ENCODE measurements at regions not wholly inside any gene's neighbourhood (a gene's known extent, or its start where the extent isn't known, plus 50 kb on each side); places are given as distances from the start of the nearest gene placed in this dataset.
"Not testable (repeated sequence)": the region's sequence is repeated elsewhere in the genome, so short reads cannot be mapped to it uniquely, and the experiment has no call there.

- DNase-seq (ENCODE audit: low read depth in 2 of 2) = no peak
Measured at GRCh38 chr22:34834059-34834458, 231.9 kb upstream of the ISX start.

DNA sequence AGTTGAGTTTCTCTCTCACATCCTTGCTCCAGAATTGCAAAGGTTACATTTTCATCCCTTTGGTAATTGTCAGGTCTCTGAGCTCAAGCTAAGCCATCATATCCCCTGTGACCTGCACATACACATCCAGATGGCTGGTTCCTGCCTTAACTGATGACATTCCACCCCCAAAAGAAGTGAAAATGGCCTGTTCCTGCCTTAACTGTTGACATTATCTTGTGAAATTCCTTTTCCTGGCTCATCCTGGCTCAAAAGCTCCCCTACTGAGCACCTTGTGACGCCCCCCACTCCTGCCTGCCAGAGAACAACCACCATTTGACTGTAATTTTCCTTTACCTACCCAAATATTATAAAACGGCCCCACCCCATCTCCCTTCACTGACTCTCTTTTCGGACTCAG is 231.4 kb upstream of the ISX start:
- not testable (repeated sequence) for DNase-seq (ENCODE audit: low read depth in 2 of 2)

DNA sequence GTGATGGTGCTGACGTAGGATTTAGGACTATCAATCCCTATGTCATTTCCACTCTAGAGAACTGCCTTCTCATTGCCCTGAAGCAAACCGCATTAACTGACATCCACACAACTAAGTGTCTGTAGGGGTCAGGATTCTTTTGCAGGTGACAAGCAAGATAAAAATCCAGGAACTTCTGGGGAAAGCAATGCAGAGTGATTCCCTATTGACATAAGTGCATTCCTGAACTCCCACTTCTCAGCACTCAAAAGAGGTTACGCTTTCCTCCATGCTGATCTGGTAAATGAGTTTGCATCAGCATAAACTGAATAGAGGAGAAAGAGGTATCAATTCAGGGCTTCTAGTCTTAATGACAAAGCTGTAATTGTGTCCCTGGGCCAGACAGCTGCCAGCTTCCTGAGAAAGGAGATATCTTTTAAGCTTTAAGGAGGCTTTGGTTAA is 224.6 kb upstream of the ISX start:
- no peak for DNase-seq (ENCODE audit: low read depth in 2 of 2)

DNA sequence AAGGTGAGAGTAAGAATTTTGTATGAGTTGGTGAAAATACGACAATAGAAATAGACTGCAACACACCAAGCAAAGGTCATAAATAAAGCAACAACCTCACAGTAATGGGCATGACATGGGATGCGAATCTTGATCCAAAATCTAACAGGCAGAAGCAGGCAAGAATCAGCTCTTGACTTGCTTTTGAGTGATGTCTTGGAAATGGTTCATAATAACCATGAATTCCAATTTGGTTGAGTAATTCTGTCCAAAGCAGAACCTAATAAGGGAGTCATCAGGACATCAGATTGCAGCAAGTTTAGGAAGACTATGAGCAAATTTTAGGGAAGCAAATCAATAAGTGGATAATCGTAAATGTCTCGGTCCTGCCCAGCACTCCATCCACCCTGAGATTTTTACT is 224.0 kb upstream of the ISX start:
- no peak for DNase-seq (ENCODE audit: low read depth in 2 of 2)

DNA sequence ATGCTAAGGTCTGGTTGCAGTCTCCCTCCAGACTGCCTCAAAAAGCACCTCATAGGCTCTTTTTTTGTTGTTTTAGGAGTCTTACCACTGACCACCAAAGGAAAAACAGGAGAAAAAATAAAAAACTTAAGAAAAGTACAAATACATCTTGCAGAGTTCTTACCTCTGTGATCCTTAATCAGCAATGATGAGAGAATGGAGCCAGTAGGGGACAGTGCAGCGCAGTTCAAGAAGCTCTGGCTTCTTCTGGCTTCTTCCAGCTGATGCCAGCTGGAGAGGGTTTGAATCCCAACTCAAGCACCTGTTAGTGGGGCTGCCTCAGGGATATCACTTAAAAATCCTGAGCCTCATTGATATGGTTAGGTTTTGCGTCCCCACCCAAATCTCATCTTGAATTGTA is 223.3 kb upstream of the ISX start:
- DNase-seq (ENCODE audit: low read depth in 2 of 2) = no peak

DNA sequence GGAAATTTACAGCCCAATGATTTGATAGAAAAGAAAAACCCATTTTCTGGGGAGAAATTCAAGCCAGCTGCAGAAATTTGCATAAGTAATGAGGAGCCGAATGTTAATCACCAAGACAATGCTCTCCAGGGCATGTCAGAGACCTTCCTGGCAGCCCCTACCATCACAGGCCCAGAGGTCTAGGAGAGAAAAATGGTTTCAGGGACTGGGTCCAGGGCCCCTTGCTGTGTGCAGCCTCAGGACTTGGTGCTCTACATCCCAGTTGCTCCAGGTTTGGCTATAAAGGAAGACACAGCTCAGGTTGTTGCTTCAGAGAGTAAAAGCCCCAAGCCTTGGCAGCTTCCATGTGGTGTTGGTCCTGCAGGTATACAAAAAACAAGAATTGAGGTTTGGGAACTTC is 222.2 kb upstream of the ISX start:
- DNase-seq (ENCODE audit: low read depth in 2 of 2) = not testable (repeated sequence)

DNA sequence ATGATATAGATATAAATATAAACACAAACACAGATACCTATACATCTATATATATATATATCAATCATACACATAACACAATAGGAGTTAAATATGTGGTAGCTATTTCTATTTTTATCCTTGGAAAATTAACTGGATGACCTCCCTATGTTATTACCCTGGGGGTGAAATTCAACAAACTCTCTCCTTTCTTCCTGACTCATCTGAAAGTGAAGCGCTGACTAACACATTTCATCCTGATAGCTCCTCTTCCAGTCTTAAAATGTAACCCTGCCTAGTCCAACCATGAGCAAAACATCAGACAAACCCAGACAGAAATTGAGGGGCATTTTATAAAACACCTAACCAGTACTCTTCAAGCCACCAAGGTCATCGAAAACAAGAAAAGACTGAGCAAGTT is 220.6 kb upstream of the ISX start:
- DNase-seq (ENCODE audit: low read depth in 2 of 2) = no peak

- no peak for DNase-seq (ENCODE audit: low read depth in 2 of 2)
Measured at GRCh38 chr22:34847072-34847471, 218.9 kb upstream of the ISX start.

DNA sequence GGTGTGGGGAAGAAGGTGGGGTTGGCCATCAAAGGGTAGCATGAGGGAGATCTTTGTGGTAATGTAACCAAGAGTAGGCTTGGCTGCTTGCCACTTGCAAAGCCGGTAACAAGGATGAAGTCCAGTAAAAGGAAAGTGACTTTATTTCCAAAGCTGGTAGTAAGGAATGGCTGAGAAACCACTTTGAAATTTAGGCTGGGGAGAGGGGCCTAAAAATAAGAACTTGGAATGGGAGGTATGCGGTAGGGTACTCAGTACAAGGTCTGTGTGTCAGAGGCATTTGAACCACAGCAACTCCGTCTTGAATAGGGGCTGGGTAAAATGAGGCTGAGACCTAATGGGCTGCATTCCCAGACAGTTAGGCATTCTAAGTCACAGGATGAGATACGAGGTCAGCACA is 216.0 kb upstream of the ISX start:
- no peak for DNase-seq (ENCODE audit: low read depth in 2 of 2)

GRCh38 chr22:34851918-34852662 is 213.9 kb upstream of the ISX start:
- no peak for DNase-seq (ENCODE audit: low read depth in 2 of 2)

DNA sequence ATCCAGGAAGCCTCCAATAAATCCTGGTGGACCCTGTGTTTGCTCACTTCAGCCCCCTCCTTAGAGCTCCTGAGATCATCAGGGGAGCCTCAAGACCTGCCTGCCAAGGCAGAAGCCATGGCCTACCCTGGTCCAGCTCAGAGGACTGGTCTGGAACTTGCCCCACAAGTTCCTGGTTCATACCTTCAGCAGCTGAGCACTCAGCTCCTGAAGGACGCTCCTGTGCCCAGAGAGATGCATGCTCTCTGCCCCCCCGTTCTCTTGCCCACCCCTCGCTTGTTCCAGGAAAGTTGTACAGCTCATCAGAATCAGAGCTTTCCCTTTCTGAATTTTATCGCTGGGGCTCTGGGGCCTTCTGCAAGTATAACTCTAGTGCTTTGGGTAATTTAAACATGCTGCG is 210.5 kb upstream of the ISX start:
- no peak for DNase-seq (ENCODE audit: low read depth in 2 of 2)

GRCh38 chr22:34858066-34858465 is 207.9 kb upstream of the ISX start:
- no peak for DNase-seq (ENCODE audit: low read depth in 2 of 2)

GRCh38 chr22:34861787-34862186 is 204.2 kb upstream of the ISX start:
- no peak for DNase-seq (ENCODE audit: low read depth in 2 of 2)

- no peak for DNase-seq (ENCODE audit: low read depth in 2 of 2)
Measured at GRCh38 chr22:34866081-34866480, 199.9 kb upstream of the ISX start.

- DNase-seq (ENCODE audit: low read depth in 2 of 2) = no peak
Measured at GRCh38 chr22:34866495-34867131, 199.3 kb upstream of the ISX start.

DNA sequence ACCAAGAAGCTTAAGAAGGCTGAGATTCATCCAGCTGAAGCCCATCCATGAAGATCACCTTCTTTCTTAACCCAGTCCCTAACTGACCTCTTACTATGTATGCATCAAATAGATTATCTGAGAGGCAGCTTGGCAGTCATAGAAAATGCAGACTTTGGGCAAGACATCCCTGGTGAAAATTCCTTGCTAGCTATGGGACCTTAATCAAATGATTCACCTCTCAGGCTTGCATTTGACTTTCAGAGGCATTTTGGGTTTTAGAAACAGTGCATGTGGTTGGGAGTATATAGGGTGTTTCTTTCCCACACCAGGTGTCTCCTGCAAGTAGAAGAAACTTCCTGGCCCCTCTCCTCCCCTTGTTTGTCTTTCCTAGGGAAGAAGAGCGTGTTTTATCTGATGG is 188.5 kb upstream of the ISX start:
- no peak for DNase-seq (ENCODE audit: low read depth in 2 of 2)

- DNase-seq (ENCODE audit: low read depth in 2 of 2) = no peak
Measured at GRCh38 chr22:34878171-34878570, 187.8 kb upstream of the ISX start.

DNA sequence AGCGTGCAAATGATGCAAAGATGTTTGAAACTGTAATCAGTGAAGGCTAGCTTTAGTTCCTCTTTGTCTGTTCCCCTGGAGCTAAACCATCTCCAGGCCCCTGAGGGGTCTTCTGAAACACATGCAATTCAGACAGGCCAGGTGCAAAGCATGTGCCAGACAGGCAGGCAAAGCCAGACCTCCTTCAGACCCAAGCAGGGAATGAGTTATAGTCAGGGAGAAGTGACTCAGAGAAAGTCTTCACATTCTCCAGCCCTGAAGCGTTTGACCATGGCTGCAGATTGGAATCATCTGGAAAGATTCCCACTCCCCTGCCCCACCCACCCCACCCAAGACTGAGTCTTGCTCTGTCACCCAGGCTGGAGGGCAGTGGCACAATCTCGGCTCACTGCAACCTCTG is 187.0 kb upstream of the ISX start:
- no peak for DNase-seq (ENCODE audit: low read depth in 2 of 2)

DNA sequence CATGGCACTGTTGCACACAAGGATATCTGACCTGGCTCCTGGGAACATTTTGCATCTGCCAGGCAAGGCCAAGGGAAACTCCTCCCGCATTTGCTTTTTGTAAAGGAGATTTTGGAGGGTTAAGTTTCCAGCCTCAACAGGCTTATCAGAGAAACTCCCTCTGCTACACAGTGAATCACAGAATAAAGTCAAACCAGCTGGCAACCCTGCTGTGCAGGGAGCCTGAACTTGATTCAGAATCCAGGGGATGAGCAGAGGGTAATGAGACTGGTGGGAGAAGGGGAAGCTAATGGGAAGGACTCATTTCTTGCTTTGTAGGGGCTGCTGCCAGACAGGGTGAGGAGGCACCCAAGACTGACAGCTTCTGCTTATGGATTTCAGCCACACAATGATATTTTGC is 185.3 kb upstream of the ISX start:
- no peak for DNase-seq (ENCODE audit: low read depth in 2 of 2)

DNA sequence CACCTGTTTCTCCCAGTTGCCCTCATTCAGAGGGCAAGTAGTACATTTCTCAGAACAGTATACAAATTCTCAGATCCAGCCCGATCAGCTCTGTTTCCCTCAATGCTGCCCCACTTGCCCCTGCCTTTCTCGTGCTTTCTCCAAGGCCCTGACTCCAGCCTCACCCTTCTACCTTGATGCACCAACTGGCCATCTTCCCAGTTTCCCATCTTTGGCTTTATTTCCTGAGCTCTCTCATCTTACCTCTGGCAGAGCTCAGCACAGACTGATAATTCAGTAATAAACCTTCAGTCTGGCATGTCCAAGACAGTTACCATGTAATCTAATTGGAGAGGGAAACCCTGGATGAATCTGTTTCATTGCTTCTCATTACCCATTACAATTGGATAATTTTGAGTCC is 184.5 kb upstream of the ISX start:
- no peak for DNase-seq (ENCODE audit: low read depth in 2 of 2)

- no peak for DNase-seq (ENCODE audit: low read depth in 2 of 2)
Measured at GRCh38 chr22:34885852-34886251, 180.1 kb upstream of the ISX start.

- DNase-seq (ENCODE audit: low read depth in 2 of 2) = no peak
Measured at GRCh38 chr22:34886391-34886790, 179.6 kb upstream of the ISX start.

- DNase-seq (ENCODE audit: low read depth in 2 of 2) = no peak
Measured at GRCh38 chr22:34886812-34887211, 179.1 kb upstream of the ISX start.

GRCh38 chr22:34897126-34897525 is 168.8 kb upstream of the ISX start:
- no peak for DNase-seq (ENCODE audit: low read depth in 2 of 2)

Data from activated CD4-positive, alpha-beta T cell treated with anti-CD3 and anti-CD28 coated beads for 24 hours (primary cell).